ENCODE measurements at regions not wholly inside any gene's neighbourhood (a gene's known extent, or its start where the extent isn't known, plus 50 kb on each side); places are given as distances from the start of the nearest gene placed in this dataset.

DNA sequence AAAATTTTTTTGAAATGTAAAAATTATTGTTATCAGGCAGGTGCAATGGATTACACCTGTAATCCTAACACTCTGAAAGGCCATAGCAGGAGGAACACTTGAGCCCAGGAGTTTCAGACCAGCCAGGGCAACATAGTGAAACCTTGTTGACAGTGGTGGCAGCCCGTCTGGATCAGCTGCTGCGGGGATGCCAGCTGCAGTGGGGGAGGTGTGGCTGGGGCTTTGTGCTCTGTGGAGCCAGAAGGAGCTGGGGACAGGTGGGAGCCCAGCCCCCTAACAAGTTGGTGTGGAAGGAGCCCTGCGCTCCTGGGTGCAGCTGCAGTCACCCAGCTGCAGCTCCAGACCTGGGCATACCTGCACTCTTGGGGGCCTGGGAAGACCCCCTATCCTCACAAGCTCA is 182.4 kb upstream of the MC4R start:
- Histone ChIP-seq H3K36me3 (no peaks in the 10 kb centered on the region), H3K9me3 (no peaks in the 10 kb centered on the region), H3K4me3 (no peak overlapping the region), H3K4me1 (no peaks in the 10 kb centered on the region), H3K27me3 (no peaks in the 10 kb centered on the region), H3K27ac (no peak overlapping the region)
- DNase-seq (ENCODE audit: low spot score): no peak
- TF ChIP-seq, protein P1, sequence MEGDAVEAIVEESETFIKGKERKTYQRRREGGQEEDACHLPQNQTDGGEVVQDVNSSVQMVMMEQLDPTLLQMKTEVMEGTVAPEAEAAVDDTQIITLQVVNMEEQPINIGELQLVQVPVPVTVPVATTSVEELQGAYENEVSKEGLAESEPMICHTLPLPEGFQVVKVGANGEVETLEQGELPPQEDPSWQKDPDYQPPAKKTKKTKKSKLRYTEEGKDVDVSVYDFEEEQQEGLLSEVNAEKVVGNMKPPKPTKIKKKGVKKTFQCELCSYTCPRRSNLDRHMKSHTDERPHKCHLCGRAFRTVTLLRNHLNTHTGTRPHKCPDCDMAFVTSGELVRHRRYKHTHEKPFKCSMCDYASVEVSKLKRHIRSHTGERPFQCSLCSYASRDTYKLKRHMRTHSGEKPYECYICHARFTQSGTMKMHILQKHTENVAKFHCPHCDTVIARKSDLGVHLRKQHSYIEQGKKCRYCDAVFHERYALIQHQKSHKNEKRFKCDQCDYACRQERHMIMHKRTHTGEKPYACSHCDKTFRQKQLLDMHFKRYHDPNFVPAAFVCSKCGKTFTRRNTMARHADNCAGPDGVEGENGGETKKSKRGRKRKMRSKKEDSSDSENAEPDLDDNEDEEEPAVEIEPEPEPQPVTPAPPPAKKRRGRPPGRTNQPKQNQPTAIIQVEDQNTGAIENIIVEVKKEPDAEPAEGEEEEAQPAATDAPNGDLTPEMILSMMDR (IDR thresholded peaks at IDR 0.05): no peak

DNA sequence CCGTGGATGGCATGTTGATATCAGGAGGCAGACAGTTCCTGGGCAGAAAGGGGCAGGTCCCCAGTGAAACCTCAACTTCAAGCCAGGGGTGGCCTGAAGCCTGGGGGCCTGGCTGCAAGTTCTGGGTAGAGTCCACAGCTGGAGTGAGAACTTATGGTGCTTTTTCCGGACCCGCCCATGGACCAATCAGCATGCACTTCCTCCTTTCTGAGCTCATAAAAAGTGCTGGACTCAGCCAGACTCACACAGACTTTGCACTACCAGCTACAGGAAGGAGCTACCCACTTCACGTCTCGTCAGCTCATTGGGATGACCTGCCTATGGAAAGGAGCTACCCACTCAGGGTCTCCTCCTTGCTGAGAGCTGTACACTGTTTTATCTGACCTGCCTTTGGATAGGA is 183.1 kb upstream of the MC4R start:
- no peak overlapping the region for H3K27ac ChIP-seq
- H3K4me1 ChIP-seq: no peaks in the 10 kb centered on the region
- no peak for DNase-seq (ENCODE audit: low spot score)
- no peaks in the 10 kb centered on the region for H3K27me3 ChIP-seq
- no peaks in the 10 kb centered on the region for H3K36me3 ChIP-seq
- no peak overlapping the region for H3K4me3 ChIP-seq
- H3K9me3 ChIP-seq: no peaks in the 10 kb centered on the region
- TF ChIP-seq, protein P1 (IDR thresholded peaks at IDR 0.05): no peak

DNA sequence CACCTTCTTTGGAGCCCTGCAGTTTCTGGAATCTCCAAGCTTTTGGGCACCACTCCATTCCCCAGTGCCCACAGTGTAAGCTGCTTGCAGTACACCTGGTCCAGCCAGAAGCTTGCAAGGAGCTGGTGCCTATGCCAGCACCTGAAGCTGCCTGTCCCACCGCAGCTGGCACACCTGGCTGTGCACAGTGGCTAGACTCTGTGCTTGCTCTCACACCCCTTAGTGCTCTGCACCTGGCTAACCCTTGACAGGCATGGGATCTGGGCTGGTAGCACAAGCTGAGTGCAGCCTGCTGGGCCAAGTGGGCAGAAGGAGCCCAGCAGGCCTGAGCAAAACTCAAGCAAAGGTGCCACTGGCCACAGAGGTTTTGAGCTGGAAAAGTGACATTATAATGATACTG is 183.8 kb upstream of the MC4R start:
- Histone ChIP-seq H3K27ac (no peak overlapping the region), H3K4me1 (no peaks in the 10 kb centered on the region), H3K4me3 (no peak overlapping the region), H3K27me3 (no peaks in the 10 kb centered on the region), H3K9me3 (no peaks in the 10 kb centered on the region), H3K36me3 (no peaks in the 10 kb centered on the region)
- DNase-seq (ENCODE audit: low spot score): no peak
- TF ChIP-seq, protein P1 (IDR thresholded peaks at IDR 0.05): no peak

DNA sequence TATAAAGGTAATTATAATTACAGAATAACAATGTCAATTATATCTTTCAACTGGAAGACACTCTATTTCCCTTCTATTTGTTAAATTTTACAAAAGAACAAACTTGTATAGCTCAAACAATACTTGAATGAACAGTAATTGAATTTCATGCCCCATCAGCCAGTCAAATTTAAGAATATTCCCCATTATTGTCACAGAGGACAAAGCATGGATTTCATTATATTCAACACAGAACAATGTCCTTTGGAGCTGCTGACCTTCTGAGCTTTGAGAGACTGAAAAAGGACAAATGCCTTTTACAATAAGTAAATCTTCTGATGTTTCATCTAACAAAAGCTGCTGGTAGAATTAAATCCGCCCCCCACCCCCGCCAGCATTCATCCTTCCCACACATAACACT is 187.5 kb upstream of the MC4R start:
- no peak overlapping the region for H3K4me3 ChIP-seq
- TF ChIP-seq, protein P1 (IDR thresholded peaks at IDR 0.05): no peak
- DNase-seq (ENCODE audit: low spot score): no peak

DNA sequence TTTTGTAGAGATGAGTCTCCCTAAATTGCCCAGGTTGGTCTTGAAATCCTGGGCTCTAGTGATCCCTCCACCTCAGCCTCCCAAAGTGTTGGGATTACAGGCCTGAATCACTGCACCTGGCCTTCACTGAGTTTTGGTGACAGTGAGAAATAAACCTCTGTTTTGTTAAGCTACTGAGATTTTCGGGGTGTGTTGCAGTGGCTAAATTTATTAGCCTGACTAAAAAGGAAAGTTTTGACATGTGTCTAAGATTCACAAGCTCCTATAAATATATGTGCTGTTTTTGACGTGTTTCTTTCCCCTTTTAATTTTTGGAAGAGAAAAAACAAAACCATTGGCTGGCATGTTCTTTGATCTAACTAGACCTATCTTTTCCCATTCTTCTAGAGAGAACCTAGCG is 190.5 kb upstream of the MC4R start:
- no peaks in the 10 kb centered on the region for H3K4me1 ChIP-seq
- H3K27me3 ChIP-seq: no peaks in the 10 kb centered on the region
- H3K4me3 ChIP-seq: no peak overlapping the region
- TF ChIP-seq, protein P1 (IDR thresholded peaks at IDR 0.05): no peak
- no peak overlapping the region for H3K27ac ChIP-seq
- H3K9me3 ChIP-seq: no peaks in the 10 kb centered on the region
- no peaks in the 10 kb centered on the region for H3K36me3 ChIP-seq
- no peak for DNase-seq (ENCODE audit: low spot score)

More for the DNA sequence above, 187.5 kb upstream of the MC4R start:
- Histone ChIP-seq H3K27ac (no peak overlapping the region), H3K9me3 (no peaks in the 10 kb centered on the region), H3K4me1 (no peaks in the 10 kb centered on the region), H3K36me3 (no peaks in the 10 kb centered on the region), H3K27me3 (no peaks in the 10 kb centered on the region)

DNA sequence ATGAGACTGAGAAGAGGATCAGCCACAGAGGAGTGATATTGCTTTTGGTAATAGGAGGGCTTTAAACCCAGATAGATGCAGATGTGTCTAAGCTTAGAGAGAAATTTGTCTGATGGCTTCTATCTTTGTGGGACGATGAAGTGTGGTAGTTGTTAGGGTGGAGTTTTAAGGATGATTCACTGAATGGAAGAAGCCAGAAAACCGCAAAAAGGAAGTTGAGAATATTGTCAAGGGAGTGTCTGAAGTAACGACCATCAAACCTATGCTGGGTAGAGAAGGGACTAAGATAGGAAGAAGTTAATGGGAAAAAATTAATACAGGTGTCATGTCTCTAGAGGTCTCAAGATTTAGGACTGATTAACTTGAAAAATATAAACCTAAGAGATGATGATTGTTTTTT is 195.6 kb upstream of the MC4R start:
- Histone ChIP-seq H3K27ac (no peak overlapping the region), H3K27me3 (no peaks in the 10 kb centered on the region), H3K36me3 (no peaks in the 10 kb centered on the region), H3K9me3 (no peaks in the 10 kb centered on the region), H3K4me1 (no peaks in the 10 kb centered on the region), H3K4me3 (no peak overlapping the region)
- no peak for DNase-seq (ENCODE audit: low spot score)
- TF ChIP-seq, protein P1 (IDR thresholded peaks at IDR 0.05): no peak
